ENCODE measurements at regions not wholly inside any gene's neighbourhood (a gene's known extent, or its start where the extent isn't known, plus 50 kb on each side); places are given as distances from the start of the nearest gene placed in this dataset.

- Mint-ChIP-seq H3K36me3 (peaks cover 0 to 36% (median 28%) of the 10 kb centered on the region in 5 donors), H3K4me3 (no peak overlapping the region), H3K27ac (no peak overlapping the region), H3K4me1 (no peaks in the 10 kb centered on the region), H3K27me3 (no peaks in the 10 kb centered on the region), H3K9me3 (peaks cover 0 to 18% (median 10%) of the 10 kb centered on the region in 11 donors)
- ATAC-seq (no peak), DNase-seq (no peak)
- no peak overlapping the region for H3K4me3 ChIP-seq (ENCODE audit: low read length)
- no peaks in the 10 kb centered on the region for H3K4me1 ChIP-seq (ENCODE audit: control insufficient read depth in 2 of 2, insufficient read depth in 2 of 2, low read length in 2 of 2)
- no peaks in the 10 kb centered on the region for H3K27me3 ChIP-seq (ENCODE audit: control insufficient read depth in 2 of 2, insufficient read depth in 2 of 2, low read length in 2 of 2)
- no peaks in the 10 kb centered on the region for H3K36me3 ChIP-seq (ENCODE audit: control insufficient read depth in 2 of 3, insufficient read depth in 3 of 3, low read length in 3 of 3)
- ChIA-PET CTCF (interaction anchor here (0.6 kb wide), 1 partner anchor 10 kb away, joined by 5 read pairs; no protein-coding TSS in a partner anchor), POLR2A (no interaction called here)
- H3K9me3 ChIP-seq (ENCODE audit: control insufficient read depth in 2 of 3, low read length in 3 of 3) = no peaks in the 10 kb centered on the region
- intact Hi-C loops (cut with micrococcal nuclease) = no loop called here
- no peak overlapping the region for H3K27ac ChIP-seq (ENCODE audit: low read depth, low read length)
Observed at GRCh38 chr17:13943909-13944308, 125.4 kb upstream of the COX10 start.

DNA sequence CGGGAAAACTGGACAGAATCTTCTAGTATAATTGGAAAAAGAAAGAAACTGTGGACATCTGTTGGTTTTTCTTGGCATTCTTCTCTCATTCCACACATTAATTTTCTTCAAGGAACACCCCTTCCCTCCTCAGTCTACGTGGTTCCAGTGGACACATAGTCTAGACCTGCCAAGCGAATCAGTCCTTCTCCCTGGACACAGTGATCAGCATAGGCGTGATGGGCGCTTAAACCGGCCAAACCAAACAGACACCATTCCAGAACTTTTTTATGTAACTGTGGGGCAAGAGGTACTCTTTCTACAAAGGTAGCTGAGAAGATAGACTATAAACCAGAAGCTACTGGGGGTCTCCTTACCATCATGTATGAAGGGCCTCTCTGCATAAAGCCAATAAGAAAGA is 121.8 kb upstream of the COX10 start:
- H3K36me3 Mint-ChIP-seq = peaks cover 0 to 15% (median 11%) of the 10 kb centered on the region in 5 donors
- H3K9me3 Mint-ChIP-seq = peaks cover 0 to 2% (median 0%) of the 10 kb centered on the region in 11 donors
- no peak overlapping the region for H3K27ac ChIP-seq (ENCODE audit: low read depth, low read length)
- DNase-seq (no peak), ATAC-seq (no peak)
- POLR2A ChIA-PET = no interaction called here
- no peaks in the 10 kb centered on the region for H3K9me3 ChIP-seq (ENCODE audit: control insufficient read depth in 2 of 3, low read length in 3 of 3)
- H3K4me1 ChIP-seq (ENCODE audit: control insufficient read depth in 2 of 2, insufficient read depth in 2 of 2, low read length in 2 of 2) = no peaks in the 10 kb centered on the region
- H3K36me3 ChIP-seq (ENCODE audit: control insufficient read depth in 2 of 3, insufficient read depth in 3 of 3, low read length in 3 of 3) = no peaks in the 10 kb centered on the region
- H3K27ac Mint-ChIP-seq = no peak overlapping the region
- intact Hi-C loops (cut with micrococcal nuclease) = no loop called here
- H3K4me3 ChIP-seq (ENCODE audit: low read length) = no peak overlapping the region
- no peaks in the 10 kb centered on the region for H3K27me3 Mint-ChIP-seq
- CTCF ChIA-PET = no interaction called here
- no peaks in the 10 kb centered on the region for H3K27me3 ChIP-seq (ENCODE audit: control insufficient read depth in 2 of 2, insufficient read depth in 2 of 2, low read length in 2 of 2)
- H3K4me1 Mint-ChIP-seq = no peaks in the 10 kb centered on the region
- H3K4me3 Mint-ChIP-seq = no peak overlapping the region

DNA sequence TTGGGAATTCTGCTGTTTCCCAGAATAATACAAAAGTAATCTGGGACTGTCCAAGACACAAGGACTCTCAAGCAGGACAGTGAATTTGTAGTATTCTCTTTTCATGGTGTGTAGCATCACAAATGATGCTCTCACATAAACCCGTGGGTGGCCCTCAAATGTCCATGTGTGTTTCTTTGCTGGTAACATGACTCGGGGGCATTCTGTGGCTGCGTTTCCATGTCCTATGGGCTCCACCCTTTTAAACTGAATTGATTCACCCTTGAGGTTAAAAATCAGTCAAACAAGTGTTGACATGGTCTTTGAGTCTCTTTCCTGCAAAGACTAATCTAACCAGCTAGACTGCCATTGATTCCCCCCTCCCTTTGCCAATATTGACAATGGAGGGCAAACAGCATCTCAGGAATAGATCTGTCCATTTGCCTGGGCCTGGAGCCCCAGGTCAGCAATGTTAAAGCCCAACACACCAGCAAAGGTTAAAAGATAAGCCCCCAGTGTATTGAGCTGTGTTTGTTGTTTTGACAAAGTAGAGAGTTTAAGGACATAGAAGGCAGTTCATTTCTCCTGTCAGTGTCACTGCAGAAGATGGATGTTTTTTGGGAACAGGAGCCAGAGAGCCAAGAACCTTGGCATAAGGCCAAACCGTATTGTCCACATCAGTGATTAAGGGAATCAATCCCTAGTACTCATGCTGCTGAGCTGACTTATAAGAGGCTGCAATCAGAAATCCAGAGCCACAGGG is 117.1 kb upstream of the COX10 start:
- no peak overlapping the region for H3K4me3 Mint-ChIP-seq
- ATAC-seq (no peak), DNase-seq (no peak)
- H3K27ac Mint-ChIP-seq = no peak overlapping the region
- H3K27me3 ChIP-seq (ENCODE audit: control insufficient read depth in 2 of 2, insufficient read depth in 2 of 2, low read length in 2 of 2) = no peaks in the 10 kb centered on the region
- no peaks in the 10 kb centered on the region for H3K9me3 Mint-ChIP-seq
- H3K36me3 Mint-ChIP-seq = peaks cover 0 to 13% (median 4%) of the 10 kb centered on the region in 5 donors
- no peaks in the 10 kb centered on the region for H3K9me3 ChIP-seq (ENCODE audit: control insufficient read depth in 2 of 3, low read length in 3 of 3)
- POLR2A ChIA-PET = no interaction called here
- CTCF ChIA-PET = no interaction called here
- H3K27me3 Mint-ChIP-seq = no peaks in the 10 kb centered on the region
- no peak overlapping the region for H3K27ac ChIP-seq (ENCODE audit: low read depth, low read length)
- intact Hi-C loops (cut with micrococcal nuclease) = no loop called here
- H3K4me1 Mint-ChIP-seq = peaks cover 0 to 1% (median 0%) of the 10 kb centered on the region in 7 donors
- H3K4me1 ChIP-seq (ENCODE audit: control insufficient read depth in 2 of 2, insufficient read depth in 2 of 2, low read length in 2 of 2) = no peaks in the 10 kb centered on the region
- H3K4me3 ChIP-seq (ENCODE audit: low read length) = no peak overlapping the region
- no peaks in the 10 kb centered on the region for H3K36me3 ChIP-seq (ENCODE audit: control insufficient read depth in 2 of 3, insufficient read depth in 3 of 3, low read length in 3 of 3)

- no peaks in the 10 kb centered on the region for H3K9me3 ChIP-seq (ENCODE audit: control insufficient read depth in 2 of 3, low read length in 3 of 3)
- POLR2A ChIA-PET = no interaction called here
- Mint-ChIP-seq H3K36me3 (peaks cover 0 to 16% (median 4%) of the 10 kb centered on the region in 5 donors), H3K4me1 (peaks cover 0 to 1% (median 0%) of the 10 kb centered on the region in 7 donors), H3K9me3 (no peaks in the 10 kb centered on the region), H3K4me3 (no peak overlapping the region), H3K27ac (no peak overlapping the region), H3K27me3 (no peaks in the 10 kb centered on the region)
- no peak overlapping the region for H3K4me3 ChIP-seq (ENCODE audit: low read length)
- no peaks in the 10 kb centered on the region for H3K27me3 ChIP-seq (ENCODE audit: control insufficient read depth in 2 of 2, insufficient read depth in 2 of 2, low read length in 2 of 2)
- H3K36me3 ChIP-seq (ENCODE audit: control insufficient read depth in 2 of 3, insufficient read depth in 3 of 3, low read length in 3 of 3) = no peaks in the 10 kb centered on the region
- no peak overlapping the region for H3K27ac ChIP-seq (ENCODE audit: low read depth, low read length)
- DNase-seq = no peak
- ATAC-seq = no peak
- H3K4me1 ChIP-seq (ENCODE audit: control insufficient read depth in 2 of 2, insufficient read depth in 2 of 2, low read length in 2 of 2) = no peaks in the 10 kb centered on the region
- CTCF ChIA-PET = interaction anchor here (0.6 kb wide), 1 partner anchor 10 kb away, joined by 5 read pairs; no protein-coding TSS in a partner anchor
- intact Hi-C loops (cut with micrococcal nuclease) = no loop called here
Observed at GRCh38 chr17:13953841-13954240, 115.5 kb upstream of the COX10 start.

- ChIA-PET CTCF (interaction anchor here (1.0 kb wide), 1 partner anchor 12 kb away, joined by 3 read pairs; no protein-coding TSS in a partner anchor), POLR2A (no interaction called here)
- DNase-seq = no peak
- H3K27me3 ChIP-seq (ENCODE audit: control insufficient read depth in 2 of 2, insufficient read depth in 2 of 2, low read length in 2 of 2) = no peaks in the 10 kb centered on the region
- H3K36me3 Mint-ChIP-seq = peaks cover 0 to 24% (median 4%) of the 10 kb centered on the region in 5 donors
- H3K9me3 ChIP-seq (ENCODE audit: control insufficient read depth in 2 of 3, low read length in 3 of 3) = no peaks in the 10 kb centered on the region
- intact Hi-C loops (cut with micrococcal nuclease) = no loop called here
- no peaks in the 10 kb centered on the region for H3K27me3 Mint-ChIP-seq
- H3K4me3 ChIP-seq (ENCODE audit: low read length) = no peak overlapping the region
- H3K36me3 ChIP-seq (ENCODE audit: control insufficient read depth in 2 of 3, insufficient read depth in 3 of 3, low read length in 3 of 3) = no peaks in the 10 kb centered on the region
- no peak overlapping the region for H3K27ac ChIP-seq (ENCODE audit: low read depth, low read length)
- H3K4me3 Mint-ChIP-seq = no peak overlapping the region
- no peaks in the 10 kb centered on the region for H3K4me1 ChIP-seq (ENCODE audit: control insufficient read depth in 2 of 2, insufficient read depth in 2 of 2, low read length in 2 of 2)
- peaks cover 0 to 3% (median 0%) of the 10 kb centered on the region in 11 donors for H3K9me3 Mint-ChIP-seq
- no peak overlapping the region for H3K27ac Mint-ChIP-seq
- H3K4me1 Mint-ChIP-seq = peaks cover 0 to 9% (median 2%) of the 10 kb centered on the region in 7 donors
- ATAC-seq = no peak
Observed at GRCh38 chr17:13957636-13958035, 111.7 kb upstream of the COX10 start.

GRCh38 chr17:13958773-13959172 is 110.5 kb upstream of the COX10 start:
- Mint-ChIP-seq H3K36me3 (peaks cover 0 to 27% (median 4%) of the 10 kb centered on the region in 5 donors), H3K4me3 (no peak overlapping the region), H3K27me3 (no peaks in the 10 kb centered on the region), H3K27ac (no peak overlapping the region), H3K4me1 (peaks cover 0 to 17% (median 2%) of the 10 kb centered on the region in 7 donors), H3K9me3 (peaks cover 0 to 3% (median 0%) of the 10 kb centered on the region in 11 donors)
- Histone ChIP-seq H3K27ac (ENCODE audit: low read depth, low read length) (no peak overlapping the region), H3K4me1 (ENCODE audit: control insufficient read depth in 2 of 2, insufficient read depth in 2 of 2, low read length in 2 of 2) (no peaks in the 10 kb centered on the region), H3K4me3 (ENCODE audit: low read length) (no peak overlapping the region), H3K27me3 (ENCODE audit: control insufficient read depth in 2 of 2, insufficient read depth in 2 of 2, low read length in 2 of 2) (no peaks in the 10 kb centered on the region), H3K36me3 (ENCODE audit: control insufficient read depth in 2 of 3, insufficient read depth in 3 of 3, low read length in 3 of 3) (no peaks in the 10 kb centered on the region), H3K9me3 (ENCODE audit: control insufficient read depth in 2 of 3, low read length in 3 of 3) (no peaks in the 10 kb centered on the region)
- ATAC-seq (no peak), DNase-seq (no peak)
- intact Hi-C loops (cut with micrococcal nuclease) = no loop called here
- ChIA-PET CTCF (no interaction called here), POLR2A (no interaction called here)

DNA sequence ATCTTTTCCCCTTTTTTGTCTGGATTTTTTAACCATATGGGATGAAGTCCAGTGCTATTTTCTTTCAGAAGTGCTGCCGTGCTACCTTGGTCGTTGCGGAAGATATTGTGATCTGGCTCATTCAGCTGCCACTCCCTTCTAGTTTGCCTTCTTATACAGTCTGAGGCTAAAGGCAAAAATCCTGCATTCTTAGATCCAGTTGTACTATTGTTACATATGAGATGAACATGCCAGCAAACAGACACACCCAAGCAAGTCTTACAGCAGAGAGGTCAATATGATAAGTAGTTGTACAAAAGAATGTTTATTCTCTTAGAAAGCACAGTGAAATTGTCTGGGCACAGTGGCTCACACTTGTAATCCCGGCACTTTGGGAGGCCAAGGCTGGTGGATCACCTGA is 108.0 kb upstream of the COX10 start:
- Histone ChIP-seq H3K36me3 (ENCODE audit: control insufficient read depth in 2 of 3, insufficient read depth in 3 of 3, low read length in 3 of 3) (no peaks in the 10 kb centered on the region), H3K4me3 (ENCODE audit: low read length) (no peak overlapping the region), H3K27ac (ENCODE audit: low read depth, low read length) (no peak overlapping the region), H3K4me1 (ENCODE audit: control insufficient read depth in 2 of 2, insufficient read depth in 2 of 2, low read length in 2 of 2) (no peaks in the 10 kb centered on the region), H3K27me3 (ENCODE audit: control insufficient read depth in 2 of 2, insufficient read depth in 2 of 2, low read length in 2 of 2) (no peaks in the 10 kb centered on the region), H3K9me3 (ENCODE audit: control insufficient read depth in 2 of 3, low read length in 3 of 3) (no peaks in the 10 kb centered on the region)
- H3K27ac Mint-ChIP-seq = no peak overlapping the region
- ATAC-seq (no peak), DNase-seq (no peak)
- POLR2A ChIA-PET = no interaction called here
- H3K4me1 Mint-ChIP-seq = peaks cover 0 to 17% (median 3%) of the 10 kb centered on the region in 7 donors
- H3K27me3 Mint-ChIP-seq = no peaks in the 10 kb centered on the region
- H3K36me3 Mint-ChIP-seq = peaks cover 0 to 17% (median 4%) of the 10 kb centered on the region in 5 donors
- CTCF ChIA-PET = no interaction called here
- H3K9me3 Mint-ChIP-seq = peaks cover 0 to 3% (median 0%) of the 10 kb centered on the region in 11 donors
- no peak overlapping the region for H3K4me3 Mint-ChIP-seq
- intact Hi-C loops (cut with micrococcal nuclease) = loop anchor here in 1 of 2 donors (5.0 kb wide), 2 partner anchors 156 to 341 kb away; partner anchors contain the start of gene HS3ST3B1

Measured in naive thymus-derived CD4-positive, alpha-beta T cell (primary cell).